CD4-positive, CD25-positive, alpha-beta regulatory T cell (primary cell): ENCODE measurements at regions not wholly inside any gene's neighbourhood (a gene's known extent, or its start where the extent isn't known, plus 50 kb on each side); places are given as distances from the start of the nearest gene placed in this dataset.
A peak's percentile ranks its signal among the peaks of the same experiment; 100 is the strongest.

Experiments used
- ATAC-seq, 2 donors: fragments of 150-1000 bp; cut with Tn5 transposase; one replicate each; pipeline ENCODE4 v1.10.0; 2021; ENCODE audit warnings: low read depth in 2 of 2, moderate number of reproducible peaks in 2 of 2, moderate library complexity in 1 of 2
- DNase-seq, 3 donors: peaks; one replicate each; pipeline versions ENCODE4 v3.0.0 to v3.0.0-alpha.2; 2012 to 2022; ENCODE audit warnings: mixed read lengths in 1 of 3
- H3K27ac ChIP-seq: one replicate; pipeline ENCODE4 v1.7.0; 2013; ENCODE audit warnings: mild to moderate bottlenecking, low read length; ENCODE audit not compliant: insufficient read depth, poor library complexity, severe bottlenecking
- H3K27me3 ChIP-seq: one replicate; pipeline ENCODE4 v1.7.0; 2013; ENCODE audit warnings: low read length; ENCODE audit not compliant: control insufficient read depth, insufficient read depth
- H3K36me3 ChIP-seq: one replicate; pipeline ENCODE4 v1.7.0; 2013; ENCODE audit warnings: mild to moderate bottlenecking, low read length, moderate library complexity; ENCODE audit not compliant: control insufficient read depth, insufficient read depth
- H3K4me1 ChIP-seq: 2 replicates; pipeline ENCODE4 v1.7.0; 2013; ENCODE audit warnings: mild to moderate bottlenecking, low read length; ENCODE audit not compliant: insufficient read depth, control insufficient read depth, poor library complexity, severe bottlenecking
- H3K4me3 ChIP-seq: one replicate; pipeline ENCODE4 v1.7.0; 2013; ENCODE audit warnings: low read depth, mild to moderate bottlenecking, low read length, moderate library complexity
- H3K9me3 ChIP-seq, 2 experiments: 1 replicate in 1 of 2; 2 replicates in 1 of 2; pipeline ENCODE4 v1.7.0; 2013; ENCODE audit warnings: low read length in 2 of 2, mild to moderate bottlenecking in 1 of 2, moderate library complexity in 1 of 2; ENCODE audit not compliant: control insufficient read depth in 2 of 2
- H3K27ac Mint-ChIP-seq, 3 donors: one replicate each; pipeline ENCODE4 v1.8.0; 2020 to 2022; ENCODE audit warnings: mild to moderate bottlenecking in 3 of 3, mixed read lengths in 3 of 3, moderate library complexity in 2 of 3
- H3K27me3 Mint-ChIP-seq: one replicate; pipeline ENCODE4 v1.8.0; 2022; ENCODE audit warnings: mild to moderate bottlenecking, mixed read lengths
- H3K36me3 Mint-ChIP-seq: one replicate; pipeline ENCODE4 v1.8.0; 2020; ENCODE audit warnings: mixed read lengths
- H3K4me1 Mint-ChIP-seq, 4 donors: one replicate each; pipeline ENCODE4 v1.8.0; 2020 to 2022; ENCODE audit warnings: mixed read lengths in 4 of 4, mild to moderate bottlenecking in 1 of 4
- H3K4me3 Mint-ChIP-seq, 4 donors: one replicate each; pipeline ENCODE4 v1.8.0; 2020 to 2022; ENCODE audit warnings: mild to moderate bottlenecking in 4 of 4, mixed read lengths in 4 of 4, moderate library complexity in 3 of 4
- H3K9me3 Mint-ChIP-seq, 7 donors: one replicate each; pipeline ENCODE4 v1.8.0; 2020 to 2022; ENCODE audit warnings: mixed read lengths in 7 of 7, mild to moderate bottlenecking in 3 of 7, moderate library complexity in 2 of 7

- Histone ChIP-seq H3K4me1 (no peaks in the 10 kb centered on the region), H3K9me3 (no peaks in the 10 kb centered on the region), H3K4me3 (no peak overlapping the region), H3K27ac (no peak overlapping the region), H3K36me3 (no peaks in the 10 kb centered on the region), H3K27me3 (no peaks in the 10 kb centered on the region)
- peaks cover 11% of the 10 kb centered on the region for H3K27me3 Mint-ChIP-seq
- no peaks in the 10 kb centered on the region for H3K4me1 Mint-ChIP-seq
- DNase-seq (peak in 1 of 3 donors; percentile 8), ATAC-seq (no peak)
- H3K27ac Mint-ChIP-seq: no peak overlapping the region
- peaks cover 0 to 3% (median 0%) of the 10 kb centered on the region in 7 donors for H3K9me3 Mint-ChIP-seq
- no peaks in the 10 kb centered on the region for H3K36me3 Mint-ChIP-seq
- H3K4me3 Mint-ChIP-seq: no peak overlapping the region
Observed at GRCh38 chr11:116217006-116217405, 555.8 kb downstream of the BUD13 start.

- peaks cover 0 to 3% (median 0%) of the 10 kb centered on the region in 7 donors for H3K9me3 Mint-ChIP-seq
- Histone ChIP-seq H3K27me3 (no peaks in the 10 kb centered on the region), H3K27ac (no peak overlapping the region), H3K4me3 (no peak overlapping the region), H3K36me3 (no peaks in the 10 kb centered on the region), H3K4me1 (no peaks in the 10 kb centered on the region), H3K9me3 (no peaks in the 10 kb centered on the region)
- no peaks in the 10 kb centered on the region for H3K4me1 Mint-ChIP-seq
- DNase-seq (no peak), ATAC-seq (no peak)
- no peaks in the 10 kb centered on the region for H3K36me3 Mint-ChIP-seq
- no peak overlapping the region for H3K27ac Mint-ChIP-seq
- H3K27me3 Mint-ChIP-seq: peaks cover 19% of the 10 kb centered on the region
- H3K4me3 Mint-ChIP-seq: no peak overlapping the region
Observed at GRCh38 chr11:116215471-116216113, 557.2 kb downstream of the BUD13 start.

- Mint-ChIP-seq H3K4me3 (no peak overlapping the region), H3K27ac (no peak overlapping the region), H3K27me3 (peaks cover 23% of the 10 kb centered on the region), H3K4me1 (no peaks in the 10 kb centered on the region), H3K9me3 (peaks cover 0 to 3% (median 0%) of the 10 kb centered on the region in 7 donors), H3K36me3 (no peaks in the 10 kb centered on the region)
- ATAC-seq (no peak), DNase-seq (no peak)
- H3K4me3 ChIP-seq: no peak overlapping the region
- H3K36me3 ChIP-seq: no peaks in the 10 kb centered on the region
- no peaks in the 10 kb centered on the region for H3K4me1 ChIP-seq
- no peaks in the 10 kb centered on the region for H3K9me3 ChIP-seq
- H3K27me3 ChIP-seq: no peaks in the 10 kb centered on the region
- H3K27ac ChIP-seq: no peak overlapping the region
Observed at GRCh38 chr11:116211147-116211546, 561.6 kb downstream of the BUD13 start.

- H3K4me3 Mint-ChIP-seq: no peak overlapping the region
- Histone ChIP-seq H3K27me3 (no peaks in the 10 kb centered on the region), H3K9me3 (no peaks in the 10 kb centered on the region), H3K4me3 (no peak overlapping the region), H3K4me1 (no peaks in the 10 kb centered on the region), H3K27ac (no peak overlapping the region), H3K36me3 (no peaks in the 10 kb centered on the region)
- ATAC-seq (no peak), DNase-seq (no peak)
- H3K36me3 Mint-ChIP-seq: no peaks in the 10 kb centered on the region
- H3K27ac Mint-ChIP-seq: no peak overlapping the region
- peaks cover 22% of the 10 kb centered on the region for H3K27me3 Mint-ChIP-seq
- peaks cover 0 to 1% (median 0%) of the 10 kb centered on the region in 7 donors for H3K9me3 Mint-ChIP-seq
- H3K4me1 Mint-ChIP-seq: no peaks in the 10 kb centered on the region
Observed at GRCh38 chr11:116210663-116211062, 562.1 kb downstream of the BUD13 start.

- no peak overlapping the region for H3K4me3 ChIP-seq
- H3K36me3 ChIP-seq: no peaks in the 10 kb centered on the region
- Mint-ChIP-seq H3K4me1 (no peaks in the 10 kb centered on the region), H3K27ac (no peak overlapping the region), H3K27me3 (peaks cover 17% of the 10 kb centered on the region), H3K36me3 (no peaks in the 10 kb centered on the region), H3K9me3 (peaks cover 0 to 1% (median 0%) of the 10 kb centered on the region in 7 donors), H3K4me3 (no peak overlapping the region)
- H3K27me3 ChIP-seq: no peaks in the 10 kb centered on the region
- no peak overlapping the region for H3K27ac ChIP-seq
- no peaks in the 10 kb centered on the region for H3K9me3 ChIP-seq
- no peak for ATAC-seq
- H3K4me1 ChIP-seq: no peaks in the 10 kb centered on the region
- DNase-seq: no peak
Observed at GRCh38 chr11:116209255-116209654, 563.5 kb downstream of the BUD13 start.

GRCh38 chr11:116207421-116208141, 565.2 kb downstream of the BUD13 start:
- Mint-ChIP-seq H3K27me3 (peaks cover 17% of the 10 kb centered on the region), H3K9me3 (no peaks in the 10 kb centered on the region), H3K4me1 (no peaks in the 10 kb centered on the region), H3K36me3 (no peaks in the 10 kb centered on the region), H3K4me3 (no peak overlapping the region), H3K27ac (no peak overlapping the region)
- ATAC-seq (no peak), DNase-seq (no peak)
- no peaks in the 10 kb centered on the region for H3K9me3 ChIP-seq
- no peaks in the 10 kb centered on the region for H3K27me3 ChIP-seq
- H3K4me3 ChIP-seq: no peak overlapping the region
- H3K36me3 ChIP-seq: no peaks in the 10 kb centered on the region
- no peak overlapping the region for H3K27ac ChIP-seq
- no peaks in the 10 kb centered on the region for H3K4me1 ChIP-seq

GRCh38 chr11:116207019-116207418, 565.8 kb downstream of the BUD13 start:
- no peak overlapping the region for H3K27ac Mint-ChIP-seq
- no peak for ATAC-seq
- H3K9me3 Mint-ChIP-seq: no peaks in the 10 kb centered on the region

GRCh38 chr11:116202922-116203321, 569.9 kb downstream of the BUD13 start:
- Histone ChIP-seq H3K27me3 (no peaks in the 10 kb centered on the region), H3K4me3 (no peak overlapping the region), H3K36me3 (no peaks in the 10 kb centered on the region), H3K4me1 (no peaks in the 10 kb centered on the region), H3K9me3 (no peaks in the 10 kb centered on the region), H3K27ac (no peak overlapping the region)
- DNase-seq: no peak
- peaks cover 8% of the 10 kb centered on the region for H3K27me3 Mint-ChIP-seq
- no peaks in the 10 kb centered on the region for H3K9me3 Mint-ChIP-seq
- H3K36me3 Mint-ChIP-seq: no peaks in the 10 kb centered on the region
- H3K4me3 Mint-ChIP-seq: no peak overlapping the region
- H3K27ac Mint-ChIP-seq: no peak overlapping the region
- no peak for ATAC-seq
- no peaks in the 10 kb centered on the region for H3K4me1 Mint-ChIP-seq

More at GRCh38 chr11:116207019-116207418, 565.8 kb downstream of the BUD13 start:
- Histone ChIP-seq H3K4me3 (no peak overlapping the region), H3K36me3 (no peaks in the 10 kb centered on the region), H3K9me3 (no peaks in the 10 kb centered on the region), H3K4me1 (no peaks in the 10 kb centered on the region), H3K27ac (no peak overlapping the region), H3K27me3 (no peaks in the 10 kb centered on the region)
- Mint-ChIP-seq H3K4me1 (no peaks in the 10 kb centered on the region), H3K27me3 (peaks cover 16% of the 10 kb centered on the region), H3K4me3 (no peak overlapping the region), H3K36me3 (no peaks in the 10 kb centered on the region)
- no peak for DNase-seq
